ENCODE measurements at regions not wholly inside any gene's neighbourhood (a gene's known extent, or its start where the extent isn't known, plus 50 kb on each side); places are given as distances from the start of the nearest gene placed in this dataset.

DNA sequence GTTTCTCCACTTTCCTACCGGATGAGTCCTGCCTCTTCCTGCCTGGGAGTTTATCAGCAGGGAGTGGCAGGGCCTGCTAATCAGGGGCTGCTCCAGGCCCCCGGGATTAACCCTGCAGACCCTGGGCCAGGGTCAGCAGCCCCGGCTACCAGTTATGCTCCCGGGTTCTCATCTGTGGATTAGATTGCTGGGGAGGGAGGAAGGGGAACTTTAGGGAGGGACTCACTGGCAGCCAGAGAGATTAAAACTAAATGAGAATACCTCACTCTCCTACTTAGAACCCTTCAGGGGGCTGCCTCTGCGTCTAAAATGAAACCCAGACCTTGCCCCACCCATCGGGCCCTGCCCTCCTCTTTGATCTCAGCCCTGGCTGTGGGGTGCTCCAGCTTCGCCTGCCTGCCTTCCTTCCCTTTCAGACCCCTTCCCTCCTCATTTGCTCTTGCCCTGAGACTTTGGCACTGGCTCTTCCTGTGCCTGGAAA, 130.5 kb upstream of the HAND1 start:
- H3K27me3 Mint-ChIP-seq (ENCODE audit: insufficient read depth, low read depth, poor library complexity): peaks cover 60% of the 10 kb centered on the region

More for the DNA sequence above, 130.5 kb upstream of the HAND1 start:
- peak overlapping the region; percentile 91; the same call in 1 of the 2 replicates for H2AFZ ChIP-seq
- DNase-seq (ENCODE audit: low spot score): peak; percentile 43
- no peaks in the 10 kb centered on the region for H3K9me2 ChIP-seq (ENCODE audit: insufficient read depth)
- no peak overlapping the region for H3K27ac Mint-ChIP-seq
- H3K79me2 ChIP-seq (replicated peaks; ENCODE audit: insufficient read depth): no peaks in the 10 kb centered on the region
- ATAC-seq: peak; percentile 6
- H3K36me3 Mint-ChIP-seq (ENCODE audit: low read depth): no peaks in the 10 kb centered on the region
- peaks cover 7% of the 10 kb centered on the region; the same call in 1 of the 2 replicates for H3F3A ChIP-seq (replicated peaks; ENCODE audit: low read depth)
- H4K20me1 ChIP-seq (replicated peaks; ENCODE audit: insufficient read depth): peaks cover 3% of the 10 kb centered on the region; the same call in 1 of the 2 replicates
- H3K27me3 ChIP-seq (ENCODE audit: insufficient read depth): peaks cover 84% of the 10 kb centered on the region
- peak overlapping the region; percentile 3; the same call in 1 of the 3 replicates for H3K4me3 Mint-ChIP-seq
- peaks cover 17% of the 10 kb centered on the region for H3K4me1 Mint-ChIP-seq
- peak overlapping the region; percentile 13; the same call in 1 of the 2 replicates for H3K4me3 ChIP-seq
- H3K9me3 Mint-ChIP-seq: no peaks in the 10 kb centered on the region
- H3K4me1 ChIP-seq (ENCODE audit: insufficient read depth): peaks cover 28% of the 10 kb centered on the region
- H3K27ac ChIP-seq (ENCODE audit: low read depth): no peak overlapping the region
- H3K4me2 ChIP-seq: peak overlapping the region; percentile 65; the same call in 1 of the 2 replicates
- H3K36me3 ChIP-seq (ENCODE audit: insufficient read depth): no peaks in the 10 kb centered on the region
- TF ChIP-seq, protein P1, sequence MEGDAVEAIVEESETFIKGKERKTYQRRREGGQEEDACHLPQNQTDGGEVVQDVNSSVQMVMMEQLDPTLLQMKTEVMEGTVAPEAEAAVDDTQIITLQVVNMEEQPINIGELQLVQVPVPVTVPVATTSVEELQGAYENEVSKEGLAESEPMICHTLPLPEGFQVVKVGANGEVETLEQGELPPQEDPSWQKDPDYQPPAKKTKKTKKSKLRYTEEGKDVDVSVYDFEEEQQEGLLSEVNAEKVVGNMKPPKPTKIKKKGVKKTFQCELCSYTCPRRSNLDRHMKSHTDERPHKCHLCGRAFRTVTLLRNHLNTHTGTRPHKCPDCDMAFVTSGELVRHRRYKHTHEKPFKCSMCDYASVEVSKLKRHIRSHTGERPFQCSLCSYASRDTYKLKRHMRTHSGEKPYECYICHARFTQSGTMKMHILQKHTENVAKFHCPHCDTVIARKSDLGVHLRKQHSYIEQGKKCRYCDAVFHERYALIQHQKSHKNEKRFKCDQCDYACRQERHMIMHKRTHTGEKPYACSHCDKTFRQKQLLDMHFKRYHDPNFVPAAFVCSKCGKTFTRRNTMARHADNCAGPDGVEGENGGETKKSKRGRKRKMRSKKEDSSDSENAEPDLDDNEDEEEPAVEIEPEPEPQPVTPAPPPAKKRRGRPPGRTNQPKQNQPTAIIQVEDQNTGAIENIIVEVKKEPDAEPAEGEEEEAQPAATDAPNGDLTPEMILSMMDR (conservative IDR thresholded peaks at IDR 0.05; ENCODE audit: low read depth in 2 of 2): no peak
- TF ChIP-seq NANOG (IDR thresholded peaks at IDR 0.05; ENCODE audit: borderline replicate concordance) (no peak), ZNF331 (CRISPR knock-in tag; IDR thresholded peaks at IDR 0.05; ENCODE audit: low read depth) (no peak), POLR2AphosphoS5 (IDR thresholded peaks at IDR 0.05; ENCODE audit: low read depth) (no peak), EZH2phosphoT487 (IDR thresholded peaks at IDR 0.05; ENCODE audit: unreplicated experiment) (no peak), REST (IDR thresholded peaks at IDR 0.05; ENCODE audit: unreplicated experiment) (no peak), ZNF462 (CRISPR knock-in tag; IDR thresholded peaks at IDR 0.05) (no peak)
- TF ChIP-seq, protein P2, sequence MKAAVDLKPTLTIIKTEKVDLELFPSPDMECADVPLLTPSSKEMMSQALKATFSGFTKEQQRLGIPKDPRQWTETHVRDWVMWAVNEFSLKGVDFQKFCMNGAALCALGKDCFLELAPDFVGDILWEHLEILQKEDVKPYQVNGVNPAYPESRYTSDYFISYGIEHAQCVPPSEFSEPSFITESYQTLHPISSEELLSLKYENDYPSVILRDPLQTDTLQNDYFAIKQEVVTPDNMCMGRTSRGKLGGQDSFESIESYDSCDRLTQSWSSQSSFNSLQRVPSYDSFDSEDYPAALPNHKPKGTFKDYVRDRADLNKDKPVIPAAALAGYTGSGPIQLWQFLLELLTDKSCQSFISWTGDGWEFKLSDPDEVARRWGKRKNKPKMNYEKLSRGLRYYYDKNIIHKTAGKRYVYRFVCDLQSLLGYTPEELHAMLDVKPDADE (IDR thresholded peaks at IDR 0.05): no peak
